HG02943 (cell line): ENCODE measurements at regions not wholly inside any gene's neighbourhood (a gene's known extent, or its start where the extent isn't known, plus 50 kb on each side); places are given as distances from the start of the nearest gene placed in this dataset.

Experiments
- ATAC-seq: cut with Tn5 transposase; IDR thresholded peaks from one replicate; pipeline ENCODE4 v1.9.1; 2021; ENCODE audit warnings: mild to moderate bottlenecking, low read depth, moderate library complexity; ENCODE audit not compliant: unreplicated experiment

DNA sequence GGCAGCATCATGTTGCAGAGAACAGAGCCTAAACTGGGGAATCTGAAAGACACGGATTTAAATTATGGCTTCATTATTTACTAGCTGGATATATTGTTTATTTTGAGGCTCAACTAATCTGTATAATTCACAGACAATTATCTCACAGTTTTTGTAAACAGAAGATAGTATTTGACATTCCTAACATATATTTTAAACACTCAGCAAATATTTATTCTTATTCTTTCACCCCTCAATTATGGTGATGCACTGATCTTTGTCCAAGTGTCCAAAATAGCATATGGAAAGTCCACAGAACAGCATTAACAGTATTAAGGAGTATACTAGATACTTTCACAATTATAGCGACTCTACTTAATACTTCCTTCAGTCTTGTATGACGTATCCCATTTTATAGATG, 257.0 kb downstream of the ADGRG6 start:
- ATAC-seq: no peak

GRCh38 chr6:142561511-142562265, 259.9 kb downstream of the ADGRG6 start:
- no peak for ATAC-seq

DNA sequence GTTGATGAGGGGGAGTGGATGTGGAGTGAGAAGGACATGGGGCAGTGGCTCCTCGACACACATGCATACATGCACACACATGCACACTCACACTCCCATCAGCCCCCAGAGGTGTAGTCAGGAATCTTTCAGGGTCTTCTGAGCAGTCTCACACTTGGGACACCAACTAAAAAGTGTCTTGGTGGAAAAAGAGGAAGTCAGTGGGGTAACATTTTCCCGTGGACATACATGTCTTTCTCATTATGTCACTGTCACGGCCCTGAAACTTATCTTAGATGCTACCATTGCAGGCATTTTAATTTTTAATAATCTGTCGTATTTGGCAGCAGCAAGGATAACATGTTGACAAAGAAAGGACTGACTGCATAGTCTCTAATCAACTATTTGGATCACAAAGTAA, 261.1 kb downstream of the ADGRG6 start:
- ATAC-seq: no peak

DNA sequence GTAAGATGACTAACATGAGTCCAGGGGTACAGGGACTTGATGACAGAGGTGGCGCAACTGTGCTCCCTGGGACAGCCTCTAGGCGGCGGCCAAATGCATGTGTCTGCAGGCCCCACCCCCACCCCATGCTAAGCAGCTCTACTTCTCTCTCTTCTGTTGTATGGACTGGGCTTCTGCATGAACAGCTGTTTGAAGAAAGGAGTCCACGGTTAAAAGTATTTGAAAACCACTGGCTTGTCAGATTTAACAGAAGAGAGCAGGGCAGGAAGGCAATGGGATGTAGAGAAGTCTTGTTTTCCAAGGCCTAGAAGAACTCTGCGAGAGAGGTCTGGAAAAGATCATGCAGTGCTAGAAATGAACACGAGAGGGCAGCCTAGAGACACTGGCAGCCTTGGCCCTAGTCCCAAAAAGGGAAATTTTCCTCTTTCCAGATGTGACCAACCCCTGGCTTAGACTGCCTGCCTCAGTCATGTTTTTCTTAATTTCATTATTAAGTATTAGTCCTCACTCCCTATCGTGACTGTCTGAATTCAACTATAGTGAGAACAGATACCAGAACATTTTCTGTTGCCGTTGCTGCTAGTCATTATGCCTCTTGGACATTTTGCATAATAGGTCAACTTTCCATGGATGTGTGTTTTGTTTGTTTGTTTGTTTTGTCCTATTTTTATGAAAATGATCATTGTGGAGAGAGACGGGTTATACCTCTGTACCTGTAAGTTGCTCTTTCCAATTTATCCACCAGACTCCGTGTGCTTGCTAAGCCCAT, 265.0 kb downstream of the ADGRG6 start:
- no peak for ATAC-seq

GRCh38 chr6:142567461-142567860, 265.7 kb downstream of the ADGRG6 start:
- ATAC-seq: no peak

DNA sequence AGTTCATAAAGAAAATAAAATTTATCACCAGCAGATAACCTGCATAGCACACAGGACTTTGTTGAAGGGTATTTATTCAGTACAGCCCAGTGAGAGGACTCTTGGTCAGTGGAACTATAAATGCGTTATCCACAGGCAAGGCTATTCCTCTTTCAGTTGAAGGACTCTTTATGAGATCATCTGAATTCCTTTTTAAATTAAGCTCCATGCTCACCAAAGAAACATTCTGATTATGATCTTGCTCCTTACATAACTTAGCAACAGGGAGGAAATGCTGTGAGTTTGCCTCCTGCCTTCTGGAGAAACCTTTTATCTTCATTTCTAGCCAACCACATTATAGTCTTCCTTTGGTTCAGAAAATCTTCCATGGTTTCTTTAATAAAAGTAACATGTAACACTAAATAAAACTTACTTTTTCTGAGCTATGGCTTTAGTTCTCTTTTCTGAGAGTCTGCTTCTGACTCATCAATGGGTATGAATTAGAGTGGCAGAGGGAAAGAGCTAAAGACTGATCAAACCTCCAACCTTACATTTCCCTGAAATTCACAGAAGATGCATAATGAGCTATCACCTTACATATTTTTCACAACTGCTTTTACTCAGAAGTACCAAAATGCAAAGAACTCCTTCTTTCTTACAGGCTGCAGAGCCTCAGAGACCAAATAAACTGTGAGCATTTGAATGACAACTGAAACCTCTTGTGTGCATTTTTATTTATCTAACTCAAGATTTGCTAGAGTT, 267.2 kb downstream of the ADGRG6 start:
- ATAC-seq: no peak

DNA sequence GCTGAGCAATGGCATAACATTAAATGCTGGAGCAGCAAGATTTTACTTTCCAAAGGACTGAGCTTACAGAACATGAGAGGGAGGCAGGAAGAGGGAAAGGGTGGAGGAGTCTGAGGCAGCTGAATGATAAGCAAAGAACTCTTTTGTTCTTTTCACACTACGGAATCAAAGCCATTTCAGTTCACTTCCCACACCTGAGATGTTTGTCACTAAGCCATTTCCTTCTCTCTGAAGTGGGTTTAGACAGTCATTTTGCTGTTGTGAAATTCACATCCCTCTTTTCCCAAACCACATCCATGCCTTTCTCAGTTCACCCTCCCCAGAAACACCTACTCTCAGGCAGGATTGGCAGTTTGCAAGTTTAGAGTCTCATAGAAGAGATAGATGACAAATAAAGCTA, 267.9 kb downstream of the ADGRG6 start:
- ATAC-seq: no peak

GRCh38 chr6:142570221-142570671, 268.4 kb downstream of the ADGRG6 start:
- ATAC-seq: no peak

GRCh38 chr6:142592876-142593275, 291.1 kb downstream of the ADGRG6 start:
- no peak for ATAC-seq

DNA sequence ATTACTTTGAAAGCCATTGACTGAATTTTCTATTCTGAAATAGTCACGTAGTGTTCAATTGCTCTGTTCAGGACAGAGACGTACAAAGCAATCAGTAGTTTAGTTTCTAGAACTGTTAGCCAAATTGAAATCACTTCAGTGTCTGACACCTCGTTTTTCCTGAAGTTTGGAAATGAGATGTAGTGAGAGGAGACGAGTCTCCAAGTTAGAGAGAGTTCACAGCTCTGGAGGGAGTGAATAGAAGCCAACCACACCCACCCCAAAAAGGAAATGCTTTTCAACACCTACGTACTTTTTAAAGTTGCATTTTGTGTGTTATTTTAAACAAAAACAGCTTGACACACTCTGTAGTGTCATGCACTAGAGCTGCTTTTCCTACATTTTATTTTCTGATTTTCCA, 296.0 kb downstream of the ADGRG6 start:
- no peak for ATAC-seq

DNA sequence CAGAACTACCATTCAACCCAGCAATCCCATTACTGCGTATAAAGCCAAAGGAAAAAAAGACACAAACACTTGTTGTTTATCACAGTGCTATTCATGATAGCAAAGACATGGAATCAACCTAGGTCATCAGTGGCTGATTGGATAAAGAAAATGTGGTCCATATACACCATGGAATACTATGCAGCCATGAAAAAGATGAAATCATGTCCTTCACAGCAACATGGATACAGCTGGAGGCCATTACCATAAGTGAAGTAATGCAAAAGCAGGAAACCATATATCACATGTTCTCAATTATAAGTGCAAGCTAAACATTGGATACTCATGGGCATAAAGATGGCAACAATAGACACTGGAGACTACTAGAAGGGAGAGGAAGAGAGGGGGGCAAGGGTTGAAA, 299.6 kb downstream of the ADGRG6 start:
- ATAC-seq: no peak

DNA sequence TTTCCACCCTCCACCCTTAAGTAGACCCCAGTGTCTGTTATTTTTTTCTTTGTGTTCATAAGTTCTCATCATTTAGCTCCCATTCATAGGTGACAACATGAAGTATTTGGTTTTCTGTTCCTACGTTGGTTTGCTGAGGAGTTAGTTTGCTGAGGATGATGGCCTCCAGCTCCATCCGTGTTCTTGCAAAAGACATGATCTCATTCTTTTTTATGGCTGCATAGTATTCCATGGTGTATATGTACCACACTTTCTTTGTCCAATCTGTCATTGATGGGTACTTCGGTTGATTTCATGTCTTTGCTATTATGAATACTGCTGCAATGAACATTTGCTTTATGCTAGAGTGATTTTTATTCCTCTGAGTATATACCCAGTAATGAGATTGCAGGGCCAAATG, 301.2 kb downstream of the ADGRG6 start:
- no peak for ATAC-seq

- no peak for ATAC-seq
Measured at GRCh38 chr6:142605922-142606485, 304.2 kb downstream of the ADGRG6 start.

DNA sequence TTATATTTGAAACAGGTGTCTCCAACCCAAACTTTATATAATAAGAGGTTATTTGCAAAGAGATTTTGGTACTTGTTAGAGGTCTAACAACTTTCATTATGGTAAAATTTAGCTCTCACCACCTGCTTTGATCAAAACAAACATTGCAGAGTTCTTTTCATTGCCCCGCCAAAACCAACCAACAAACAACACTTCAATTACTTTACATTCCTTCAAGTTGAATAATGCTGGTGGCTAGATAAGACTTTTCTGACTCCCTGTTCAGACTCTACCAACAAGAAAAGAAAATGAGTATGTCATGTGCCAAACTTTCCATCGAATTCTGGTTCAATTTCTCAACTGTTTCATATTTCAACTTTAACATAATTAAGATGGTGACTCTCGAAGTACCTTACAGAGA, 311.1 kb downstream of the ADGRG6 start:
- no peak for ATAC-seq

GRCh38 chr6:142613981-142614380, 312.2 kb downstream of the ADGRG6 start:
- no peak for ATAC-seq

GRCh38 chr6:142617158-142617557, 315.4 kb downstream of the ADGRG6 start:
- no peak for ATAC-seq

DNA sequence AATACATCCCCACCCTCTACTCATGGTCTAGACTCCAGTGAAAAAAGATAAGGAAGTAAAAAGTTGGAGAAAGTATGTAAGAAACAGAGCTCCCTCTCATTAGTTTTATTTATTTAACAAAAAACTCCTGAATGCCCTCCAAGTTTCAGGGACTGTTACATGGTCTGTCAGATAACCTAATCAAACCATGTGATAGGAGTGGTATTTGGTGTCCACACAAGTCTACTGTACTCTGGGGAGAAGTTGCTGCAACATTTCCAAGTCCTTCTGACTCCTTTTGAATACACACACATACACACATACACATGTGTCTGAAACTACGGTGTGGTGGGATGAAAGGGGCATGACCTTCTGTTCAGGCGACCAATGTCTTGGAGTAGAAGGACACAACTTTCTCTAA, 320.0 kb downstream of the ADGRG6 start:
- ATAC-seq: no peak

- no peak for ATAC-seq
Measured at GRCh38 chr6:142624978-142625715, 319.8 kb downstream of the HIVEP2 start.

GRCh38 chr6:142627474-142627873, 317.5 kb downstream of the HIVEP2 start:
- ATAC-seq: no peak
